Endothelial cell of umbilical vein (primary cell): ENCODE measurements at regions not wholly inside any gene's neighbourhood (a gene's known extent, or its start where the extent isn't known, plus 50 kb on each side); places are given as distances from the start of the nearest gene placed in this dataset.

ENCODE experiments used
- BruUV-seq: library from RNA; stranded (reverse); fragments of 400-500 nt; replicated peaks from 2 replicates; lab custom pipeline; 2021; lab: Mats Ljungman, UMichigan
- CTCF ChIA-PET: fragments of 300-600, 350-600 bp; sonication (Branson Sonifier 250); formaldehyde crosslinking; loops from one replicate; lab custom pipeline; 2021; ENCODE audit warnings: antibody characterized with exemption, inconsistent platforms; lab: Charles Lee
- POLR2A ChIA-PET: fragments of 300-600, 350-600 bp; sonication (Branson Sonifier 250); formaldehyde crosslinking; loops from one replicate; lab custom pipeline; 2021; ENCODE audit warnings: antibody characterized with exemption, inconsistent platforms; lab: Charles Lee
- DNase-seq: peaks from one replicate; pipeline ENCODE4 v3.0.0-alpha.2; 2011; ENCODE audit warnings: low read depth, low spot score
- FAIRE-seq: peaks from 2 replicates; lab custom pipeline; 2011; peaks lifted over from hg19 to GRCh38; lab: Jason Lieb, UNC
- H2AFZ ChIP-seq: 2 replicates; pipeline ENCODE4 v1.6.0; 2012; ENCODE audit warnings: low read depth, low read length, control low read depth, inconsistent platforms
- H3K27ac ChIP-seq: 2 replicates; pipeline ENCODE4 v1.5.1; 2011; ENCODE audit warnings: low read depth, mild to moderate bottlenecking, control low read depth, low read length, moderate library complexity; ENCODE audit not compliant: insufficient read depth
- H3K27me3 ChIP-seq, 2 experiments: 2 replicates each; pipeline versions ENCODE4 v1.6.0 to v1.6.1; 2011; ENCODE audit warnings: low read length in 2 of 2, mixed read lengths in 1 of 2; ENCODE audit not compliant: control insufficient read depth in 2 of 2, insufficient read depth in 2 of 2
- H3K36me3 ChIP-seq, 2 experiments: 2 replicates in 1 of 2; 3 replicates in 1 of 2; pipeline ENCODE4 v1.5.1; 2011; ENCODE audit warnings: low read length in 2 of 2, mild to moderate bottlenecking in 1 of 2, moderate library complexity in 1 of 2; ENCODE audit not compliant: control insufficient read depth in 2 of 2, insufficient read depth in 2 of 2; ENCODE audit errors: extremely low read depth in 1 of 2
- H3K4me1 ChIP-seq: 3 replicates; pipeline ENCODE4 v1.5.1; 2011; ENCODE audit warnings: mild to moderate bottlenecking, low read length; ENCODE audit not compliant: control insufficient read depth, insufficient read depth; ENCODE audit errors: extremely low read depth
- H3K4me2 ChIP-seq: 2 replicates; pipeline ENCODE4 v1.6.1; 2011; ENCODE audit warnings: low read length, control low read depth, mixed read lengths; ENCODE audit not compliant: insufficient read depth
- H3K4me3 ChIP-seq, 3 experiments: fragments of 200-600 bp in 1 of 3; sonication (generic), shearing (Covaris generic) in 1 of 3; replicated peaks in 1 of 3; 2 replicates each; pipeline ENCODE4 v1.5.1; 2011 to 2016; ENCODE audit warnings: control low read depth in 3 of 3, low read length in 3 of 3, mild to moderate bottlenecking in 2 of 3, inconsistent platforms in 1 of 3, low read depth in 1 of 3, moderate library complexity in 1 of 3; ENCODE audit not compliant: insufficient read depth in 1 of 3
- H3K79me2 ChIP-seq: 2 replicates; pipeline ENCODE4 v1.6.0; 2012; ENCODE audit warnings: low read length, inconsistent platforms; ENCODE audit not compliant: control insufficient read depth, insufficient read depth
- H3K9ac ChIP-seq: replicated peaks from 2 replicates; pipeline ENCODE3; 2011; ENCODE audit warnings: low read length, control low read depth; ENCODE audit not compliant: insufficient read depth; ENCODE audit errors: extremely low read depth
- H3K9me1 ChIP-seq: replicated peaks from 3 replicates; pipeline ENCODE4 v1.6.0; 2011; ENCODE audit warnings: mild to moderate bottlenecking, low read length; ENCODE audit not compliant: control insufficient read depth, insufficient read depth; ENCODE audit errors: extremely low read depth
- H3K9me3 ChIP-seq: replicated peaks from 2 replicates; pipeline ENCODE4 v1.5.1; 2012; ENCODE audit warnings: low read length, inconsistent platforms; ENCODE audit not compliant: control insufficient read depth, insufficient read depth
- H4K20me1 ChIP-seq: replicated peaks from 2 replicates; pipeline ENCODE3; 2011; ENCODE audit warnings: mild to moderate bottlenecking, low read length; ENCODE audit not compliant: control insufficient read depth, insufficient read depth; ENCODE audit errors: extremely low read depth
- CTCF ChIP-seq, 2 donors: IDR thresholded peaks; 1 replicate in 1 of 2; 2 replicates in 1 of 2; pipeline ENCODE4 v1.5.1; 2011; ENCODE audit warnings: low read length in 2 of 2, mild to moderate bottlenecking in 2 of 2, moderate library complexity in 2 of 2, control low read depth in 1 of 2, inconsistent platforms in 1 of 2, low read depth in 1 of 2; ENCODE audit not compliant: insufficient read depth in 1 of 2; ENCODE audit errors: extremely low read depth in 1 of 2
- EZH2 ChIP-seq: IDR thresholded peaks from 2 replicates; pipeline ENCODE4 v1.6.1; 2012; ENCODE audit warnings: borderline replicate concordance, low read depth, mild to moderate bottlenecking, moderate library complexity, low read length, inconsistent platforms; ENCODE audit not compliant: severe bottlenecking
- FOS ChIP-seq: IDR thresholded peaks from 2 replicates; pipeline ENCODE4 v1.6.1; 2011; ENCODE audit warnings: mild to moderate bottlenecking, low read length, moderate library complexity, borderline replicate concordance; ENCODE audit not compliant: insufficient read depth
- GATA2 ChIP-seq: IDR thresholded peaks from 2 replicates; pipeline ENCODE4 v1.7.0; 2011; ENCODE audit warnings: low read depth, mild to moderate bottlenecking, moderate library complexity, mixed read lengths, low read length; ENCODE audit not compliant: insufficient read length, insufficient read depth
- JUN ChIP-seq: IDR thresholded peaks from 2 replicates; pipeline ENCODE4 v1.6.1; 2011; ENCODE audit warnings: borderline replicate concordance, low read depth; ENCODE audit not compliant: insufficient read length, insufficient read depth
- MAX ChIP-seq: IDR thresholded peaks from 2 replicates; pipeline ENCODE4 v1.6.1; 2011; ENCODE audit not compliant: insufficient read depth, insufficient read length
- MYC ChIP-seq: IDR thresholded peaks from one replicate; pipeline ENCODE4 v1.6.1; 2011; ENCODE audit warnings: mild to moderate bottlenecking, low read depth, low read length
- POLR2A ChIP-seq: IDR thresholded peaks from 2 replicates; pipeline ENCODE4 v1.6.1; 2012; ENCODE audit warnings: low read depth, mild to moderate bottlenecking, control low read depth, low read length
- POLR2AphosphoS5 ChIP-seq: IDR thresholded peaks from 2 replicates; pipeline ENCODE4 v1.6.1; 2012; ENCODE audit warnings: low read depth, mild to moderate bottlenecking, control low read depth, low read length, moderate library complexity; ENCODE audit not compliant: insufficient read depth
- dilution Hi-C: fragments of 300-500 bp; cut with MboI; formaldehyde crosslinking; loops from one replicate; pipeline ENCODE4 v1.15.0; 2019; ENCODE audit warnings: low sequenced_read_pairs; ENCODE audit not compliant: extremely low pct_ligation_motif_present
- intact Hi-C: fragments of 100-400 bp; cut with micrococcal nuclease; formaldehyde crosslinking; loops from one replicate; pipeline ENCODE4 v1.10.0; 2022

DNA sequence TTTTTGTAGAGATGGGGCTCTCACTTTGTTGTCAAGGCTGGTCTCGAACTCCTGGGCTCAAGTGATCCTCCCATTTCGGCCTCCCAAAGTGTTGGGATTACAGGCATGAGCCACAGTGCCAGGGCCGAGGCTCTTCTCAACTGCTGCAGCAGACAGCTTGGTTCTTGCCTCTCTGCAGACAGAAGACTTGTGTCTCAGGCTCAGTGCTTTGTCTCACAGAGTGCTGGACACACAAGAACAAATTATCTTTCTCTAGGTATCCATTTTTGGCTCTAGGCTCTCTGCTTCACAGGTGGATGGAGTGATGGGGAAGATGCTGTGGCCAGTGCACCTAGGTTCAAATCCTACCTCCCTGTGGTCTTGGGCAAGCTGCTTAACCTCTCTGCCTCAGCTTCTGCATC lies 80.8 kb upstream of the RNU2-1 start:
- Histone ChIP-seq H3K27ac (no peak overlapping the region), H3K36me3 (no peaks in the 10 kb centered on the region), H3K9me1 (no peaks in the 10 kb centered on the region), H3K27me3 (no peaks in the 10 kb centered on the region), H3K79me2 (no peaks in the 10 kb centered on the region), H3K9me3 (no peaks in the 10 kb centered on the region), H2AFZ (no peak overlapping the region), H3K4me1 (no peaks in the 10 kb centered on the region), H3K4me3 (no peak overlapping the region), H4K20me1 (no peaks in the 10 kb centered on the region), H3K9ac (peak overlapping the region; percentile 100), H3K4me2 (no peak overlapping the region)
- intact Hi-C loops: loop anchor here (1.0 kb wide), 2 partner anchors 143 to 189 kb away; partner anchors contain the start of genes BRCA1 and NBR1
- ChIA-PET CTCF (interaction anchor here (1.2 to 1.5 kb wide), 3 partner anchors 20 to 290 kb away, joined by 3 to 4 read pairs (median 3); partner anchors contain the start of gene DHX8), POLR2A (interaction anchor here (0.6 to 3.9 kb wide), 6 partner anchors 8 to 538 kb away, joined by 3 to 50 read pairs (median 22); partner anchors contain the start of gene TMEM106A)
- BruUV-seq: no TSS peak
- dilution Hi-C loops: no loop called here
- DNase-seq (peak; percentile 42), FAIRE-seq (no peak)
- TF ChIP-seq FOS (no peak), MAX (no peak)

- Histone ChIP-seq H2AFZ (no peak overlapping the region), H3K4me3 (no peak overlapping the region), H3K9me3 (no peaks in the 10 kb centered on the region), H3K9me1 (no peaks in the 10 kb centered on the region), H3K4me1 (no peaks in the 10 kb centered on the region), H3K79me2 (no peaks in the 10 kb centered on the region), H4K20me1 (no peaks in the 10 kb centered on the region), H3K27me3 (no peaks in the 10 kb centered on the region), H3K36me3 (no peaks in the 10 kb centered on the region), H3K9ac (no peak overlapping the region), H3K4me2 (no peak overlapping the region), H3K27ac (no peak overlapping the region)
- dilution Hi-C loops: no loop called here
- FAIRE-seq: no peak
- intact Hi-C loops: no loop called here
- DNase-seq: no peak
- POLR2A ChIA-PET: no interaction called here
- CTCF ChIA-PET: no interaction called here
- no peak for TF ChIP-seq MAX
- no peak for TF ChIP-seq MYC
- TF ChIP-seq CTCF (IDR thresholded peaks at IDR 0.05; ENCODE audit: extremely low read depth in 1 of 2, insufficient read depth in 1 of 2, low read depth in 1 of 2, low read length in 2 of 2): no peak
- TF ChIP-seq GATA2: no peak
- TF ChIP-seq FOS: no peak
- no peak for TF ChIP-seq JUN
- TF ChIP-seq POLR2A: no peak
- TF ChIP-seq POLR2AphosphoS5: no peak
- TF ChIP-seq EZH2: no peak
- BruUV-seq: no TSS peak
Observed at GRCh38 chr17:43312011-43312410, 78.2 kb upstream of the RNU2-1 start.
